GM19395 (cell line): ENCODE measurements at regions not wholly inside any gene's neighbourhood (a gene's known extent, or its start where the extent isn't known, plus 50 kb on each side); places are given as distances from the start of the nearest gene placed in this dataset.
"Not testable (repeated sequence)": the region's sequence is repeated elsewhere in the genome, so short reads cannot be mapped to it uniquely, and the experiment has no call there.

Experiments used
- ATAC-seq: cut with Tn5 transposase; IDR thresholded peaks from one replicate; pipeline ENCODE4 v1.9.1; 2021; ENCODE audit warnings: mild to moderate bottlenecking, moderate library complexity; ENCODE audit not compliant: unreplicated experiment

DNA sequence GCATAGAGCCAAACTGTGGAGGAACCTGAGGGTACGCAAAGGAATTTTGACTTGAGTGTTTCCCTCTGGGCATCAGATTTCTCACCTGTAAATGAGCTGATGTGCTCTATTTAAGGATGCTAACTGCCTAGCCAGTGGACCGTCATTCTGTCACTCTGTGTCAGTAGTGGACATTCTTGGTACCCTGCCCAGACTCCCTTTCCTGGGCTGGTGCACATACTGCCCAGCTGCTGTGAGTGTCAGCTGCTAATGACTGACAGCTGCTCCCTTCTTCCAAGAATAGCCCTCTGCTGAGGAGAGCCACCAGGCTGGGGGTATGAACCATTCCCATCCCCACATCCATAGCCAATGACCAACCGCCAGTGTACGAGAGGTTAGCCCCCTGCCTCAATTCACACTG, 193.1 kb upstream of the DAB1 start:
- ATAC-seq, result no peak

DNA sequence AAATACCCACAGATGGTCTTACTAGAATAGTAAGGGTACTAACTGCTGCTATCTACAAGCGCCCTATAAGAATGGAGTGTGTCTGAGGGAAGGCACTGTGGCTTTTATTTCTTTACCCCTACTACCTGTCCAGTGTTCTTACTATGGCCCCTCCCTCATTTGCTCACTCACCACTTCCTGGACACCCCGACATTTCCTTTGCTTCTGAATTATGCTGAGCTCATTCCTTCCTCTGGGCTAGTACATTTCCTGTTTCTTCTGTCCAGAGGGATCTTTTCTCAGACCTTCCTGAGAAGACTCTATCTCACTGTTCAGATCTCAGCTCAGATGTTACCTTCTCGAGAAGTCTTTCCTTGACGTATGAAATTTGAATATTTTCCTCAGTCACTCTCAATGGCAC, 192.1 kb upstream of the DAB1 start:
- ATAC-seq, result no peak

DNA sequence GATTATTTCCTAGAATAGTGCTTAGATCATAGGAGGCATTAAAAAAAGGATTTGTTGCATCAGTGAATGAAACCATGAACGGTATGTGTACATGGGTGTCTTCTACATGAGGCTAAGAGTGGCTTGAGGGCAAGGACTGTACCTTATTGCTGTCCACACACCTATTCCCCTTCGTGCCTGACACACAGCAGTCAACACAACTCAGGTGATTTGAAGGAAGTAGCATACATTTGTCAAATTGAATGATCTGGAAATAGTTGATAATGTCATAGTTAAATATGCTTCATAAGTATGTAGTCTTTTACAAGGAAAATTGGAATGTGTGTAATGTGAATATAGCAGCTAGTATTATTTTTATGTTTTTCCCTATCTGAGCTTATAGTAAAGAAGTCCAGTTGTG, 189.0 kb upstream of the DAB1 start:
- ATAC-seq, result no peak

DNA sequence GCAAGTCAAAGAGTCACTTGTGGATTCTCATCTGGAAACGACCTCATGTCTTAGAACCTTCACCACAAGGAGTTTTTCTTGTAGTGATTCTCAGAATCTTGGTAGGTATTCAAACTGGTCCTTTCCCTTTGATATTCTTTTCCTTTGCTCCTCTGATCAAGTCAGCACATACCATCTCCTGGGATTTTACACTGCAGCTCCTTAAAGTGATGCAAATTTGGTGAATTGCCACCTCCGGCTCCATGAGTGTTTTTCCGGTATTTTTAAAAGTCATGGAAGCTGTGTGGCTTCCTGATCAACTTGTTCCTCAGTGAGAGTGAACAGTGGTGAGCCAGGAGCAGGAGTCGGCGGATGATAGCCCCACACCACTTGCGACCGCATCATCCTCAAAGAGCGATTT, 182.1 kb upstream of the DAB1 start:
- ATAC-seq, result no peak

DNA sequence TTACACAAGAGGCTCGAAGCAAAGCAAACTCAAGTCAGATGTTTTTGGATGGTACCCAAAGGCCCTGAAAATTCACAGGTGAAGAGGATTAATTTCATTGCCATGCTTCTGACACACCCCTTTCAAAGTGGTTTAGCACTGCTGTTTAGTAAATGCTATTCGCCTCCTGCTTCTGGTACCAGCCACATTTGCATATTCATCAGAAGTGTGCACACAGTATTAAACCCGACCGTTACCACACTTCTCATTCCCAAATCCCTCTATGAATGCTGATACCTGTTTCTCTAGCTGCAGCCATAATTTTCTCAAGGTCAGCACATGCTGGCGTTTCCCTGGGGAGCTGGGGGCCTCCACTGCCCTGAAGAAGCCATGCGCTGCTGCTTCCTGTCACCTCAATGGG, 179.8 kb upstream of the DAB1 start:
- ATAC-seq, result no peak

DNA sequence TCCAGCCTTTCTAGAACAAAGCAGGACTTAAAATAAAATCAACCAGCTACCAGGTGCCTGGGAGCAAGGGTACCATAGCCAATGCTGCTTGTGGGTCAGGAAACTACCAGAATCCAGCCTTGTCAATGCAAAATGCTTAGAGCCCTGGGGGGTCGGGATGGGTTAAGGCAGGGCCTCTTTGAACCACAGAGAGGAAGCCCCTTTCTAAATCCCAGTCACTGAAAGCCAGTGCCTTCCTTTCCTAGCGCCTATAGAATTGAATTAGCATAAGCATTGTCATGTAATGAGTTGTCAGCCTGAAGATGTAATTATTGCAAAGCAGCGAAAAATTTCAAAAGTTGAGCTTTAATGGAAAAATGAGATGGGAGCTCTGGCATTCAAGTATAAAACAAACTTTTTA, 176.6 kb upstream of the DAB1 start:
- no peak for ATAC-seq

DNA sequence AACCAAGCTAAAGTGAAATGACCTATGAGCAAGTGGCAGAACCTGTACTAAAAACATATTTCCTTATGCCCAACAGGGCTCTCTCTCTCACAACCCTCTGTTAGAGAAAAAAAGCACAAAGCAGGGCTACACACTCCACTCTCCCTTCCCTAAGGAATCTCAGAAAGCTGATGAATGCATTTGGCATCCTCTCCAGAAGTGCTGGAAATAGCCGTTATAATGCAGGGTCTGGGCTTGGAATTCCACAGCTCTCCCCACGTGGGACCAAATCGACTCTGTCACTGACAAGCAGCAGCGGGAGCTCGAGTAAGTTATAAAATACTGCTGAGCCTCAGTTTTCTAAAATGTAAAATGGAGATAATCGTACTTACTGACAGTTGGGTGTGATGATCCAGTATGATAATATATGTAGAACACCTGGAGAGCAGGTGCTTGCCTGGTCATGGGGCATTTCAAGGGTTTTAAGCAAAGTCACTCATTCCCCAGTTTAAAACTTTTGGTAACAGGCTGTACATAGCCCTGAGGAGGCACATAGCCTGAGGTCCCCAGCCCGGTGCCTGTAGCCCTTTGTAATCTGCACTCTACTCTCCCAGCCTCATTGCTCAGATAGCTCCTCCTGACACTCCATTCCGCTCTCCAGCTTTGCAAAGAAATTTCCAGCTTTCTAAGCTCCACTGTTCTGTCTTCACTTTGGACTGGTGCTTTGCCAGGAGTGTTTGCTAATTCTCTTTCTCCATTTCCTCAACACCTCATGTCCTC, 175.6 kb upstream of the DAB1 start:
- ATAC-seq, result no peak

DNA sequence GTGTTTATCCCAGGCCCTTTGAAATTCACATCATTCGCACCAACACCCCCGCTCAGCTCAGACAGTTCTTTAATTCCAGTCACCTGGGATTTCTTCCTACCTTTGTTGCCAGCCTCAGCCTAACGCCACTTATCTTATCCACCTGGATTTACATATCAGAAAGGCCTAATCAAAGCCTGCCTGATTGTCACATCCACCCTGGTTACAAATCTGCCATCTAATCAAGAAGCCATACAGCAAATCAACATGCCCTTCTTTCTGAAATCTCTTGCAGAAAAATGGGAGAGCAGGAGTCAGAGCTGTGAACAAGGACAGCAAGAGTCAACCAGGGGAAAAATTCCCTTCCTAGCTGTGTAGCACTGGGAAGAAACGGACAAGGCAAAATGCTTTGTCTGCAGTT, 173.2 kb upstream of the DAB1 start:
- no peak for ATAC-seq

DNA sequence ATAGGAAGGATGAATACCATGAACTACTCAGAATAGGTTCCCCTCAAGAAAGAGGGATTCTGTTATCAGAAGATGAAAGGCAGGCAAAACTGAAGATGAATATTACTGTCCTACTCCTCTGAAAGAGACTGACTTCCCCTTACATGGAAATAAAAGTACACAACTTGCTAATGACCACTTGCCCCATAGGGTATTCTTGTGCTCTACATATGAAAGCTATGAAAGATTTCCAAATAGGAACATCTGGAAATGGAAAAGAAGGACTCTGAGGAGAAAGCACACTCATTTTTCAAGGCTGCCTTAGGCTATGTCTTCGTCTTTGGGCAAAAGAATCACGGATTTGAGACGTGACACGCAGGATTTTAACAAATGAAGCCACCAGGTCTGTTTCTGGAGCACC, 170.1 kb upstream of the DAB1 start:
- no peak for ATAC-seq

DNA sequence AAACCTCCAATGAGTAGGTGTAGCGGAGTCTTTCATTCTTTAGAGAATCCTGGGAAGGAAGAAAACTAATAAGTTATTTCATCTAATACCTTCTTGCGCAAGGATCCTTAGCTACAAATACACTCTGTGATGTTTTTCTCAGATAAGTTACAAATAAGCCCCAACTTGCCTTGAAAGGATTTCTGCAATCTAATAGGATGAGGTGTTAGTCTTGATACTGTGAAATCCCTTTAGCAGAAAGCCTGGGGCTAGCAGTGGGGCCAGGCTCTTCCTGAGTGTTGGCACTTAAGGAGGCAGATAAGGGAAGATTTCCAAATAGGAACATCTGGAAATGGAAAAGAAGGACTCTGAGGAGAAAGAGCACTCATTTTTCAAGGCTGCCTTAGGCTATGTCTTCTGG, 168.0 kb upstream of the DAB1 start:
- ATAC-seq, result no peak

DNA sequence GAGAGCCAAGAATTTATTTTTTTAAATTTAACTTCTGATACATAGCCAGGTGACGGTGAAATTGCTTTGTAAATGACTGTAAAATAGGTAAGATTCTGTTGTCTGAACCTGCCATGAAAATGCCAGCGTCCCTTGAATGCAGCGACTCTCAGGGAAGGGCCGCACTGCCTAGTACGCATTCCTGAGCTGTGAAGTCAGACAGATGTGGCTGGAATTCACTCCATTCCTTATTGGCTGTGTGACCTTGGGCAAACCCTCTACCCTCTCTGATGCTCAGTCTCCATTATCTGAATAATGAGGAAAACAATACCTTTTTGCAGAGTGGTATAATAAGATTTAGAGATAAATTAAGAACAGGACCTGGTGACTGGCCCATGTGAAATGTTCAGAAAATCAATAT, 167.1 kb upstream of the DAB1 start:
- no peak for ATAC-seq

DNA sequence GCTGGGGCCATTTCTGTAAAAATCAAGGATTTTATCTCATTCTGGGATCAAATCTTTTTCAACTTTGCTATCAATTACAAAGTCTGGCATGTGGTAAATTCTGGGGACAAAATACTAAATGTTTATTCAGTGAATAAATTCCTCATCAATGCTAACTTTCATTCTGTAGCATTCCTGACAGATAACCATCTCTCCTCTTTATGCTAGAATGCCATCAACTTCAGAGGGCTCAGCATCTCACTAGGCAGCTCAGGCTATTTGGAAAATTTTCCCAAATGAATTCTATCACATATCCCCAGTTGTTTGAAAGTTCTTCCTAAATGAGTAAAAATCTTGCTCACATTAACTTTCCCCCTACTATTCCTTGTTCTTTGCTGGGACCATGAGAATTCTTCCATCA, 163.0 kb upstream of the DAB1 start:
- ATAC-seq, result no peak

DNA sequence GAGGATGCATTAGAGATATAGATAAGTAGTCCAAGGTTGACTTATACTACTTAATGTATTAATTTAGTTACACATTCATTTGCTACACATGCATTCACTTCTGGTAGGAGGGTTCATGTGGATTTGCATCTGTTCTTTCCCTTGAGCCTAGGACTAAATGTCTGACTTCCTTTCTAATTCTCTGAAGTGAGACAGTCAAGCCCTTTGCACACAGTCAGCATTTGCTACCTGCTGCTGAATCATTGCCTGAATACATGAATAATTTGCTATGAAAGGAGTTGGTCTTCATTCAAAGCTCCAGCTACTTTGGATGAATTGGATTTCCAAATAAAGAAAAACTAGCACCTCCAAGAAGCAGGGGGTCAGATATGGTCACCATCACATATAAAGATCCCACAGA, 154.8 kb upstream of the DAB1 start:
- no peak for ATAC-seq

DNA sequence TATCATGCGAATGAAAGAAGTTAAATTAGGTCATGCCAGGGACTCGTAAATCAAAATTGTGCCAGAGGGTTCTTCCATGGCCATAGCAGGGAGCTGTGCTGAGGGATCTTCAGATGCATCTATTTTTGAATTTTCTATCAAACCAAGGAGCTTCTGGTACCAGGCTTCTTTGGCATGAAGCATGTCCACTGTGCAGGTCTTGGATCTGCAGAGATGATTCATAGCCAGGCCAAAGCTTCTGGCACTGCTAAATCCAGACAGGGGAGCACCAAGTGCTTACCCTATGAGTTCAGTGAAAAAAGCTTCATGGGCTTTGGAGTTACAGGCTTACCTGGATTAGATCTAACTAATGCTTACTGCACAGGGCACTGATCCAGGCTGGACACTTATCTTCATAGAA, 154.2 kb upstream of the DAB1 start:
- ATAC-seq, result no peak

DNA sequence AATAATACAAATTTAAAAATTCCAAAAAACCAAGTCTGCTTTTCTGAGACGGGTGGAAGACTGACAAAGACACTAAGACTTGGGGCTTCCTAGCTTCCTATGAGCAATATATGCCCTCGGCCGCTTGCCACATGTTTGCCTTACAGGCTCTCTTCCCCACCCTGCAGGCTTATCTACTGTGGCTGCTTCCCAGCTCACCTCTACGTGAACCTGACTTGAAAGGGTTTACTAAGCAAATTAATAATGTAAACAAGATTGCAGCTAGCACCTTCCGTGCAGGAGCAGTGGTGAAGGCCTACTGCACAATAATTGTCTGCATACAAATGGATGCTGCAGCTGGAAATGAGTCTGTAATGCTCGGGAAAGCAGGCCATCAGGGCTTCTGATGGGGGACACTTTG, 152.9 kb upstream of the DAB1 start:
- ATAC-seq, result no peak

DNA sequence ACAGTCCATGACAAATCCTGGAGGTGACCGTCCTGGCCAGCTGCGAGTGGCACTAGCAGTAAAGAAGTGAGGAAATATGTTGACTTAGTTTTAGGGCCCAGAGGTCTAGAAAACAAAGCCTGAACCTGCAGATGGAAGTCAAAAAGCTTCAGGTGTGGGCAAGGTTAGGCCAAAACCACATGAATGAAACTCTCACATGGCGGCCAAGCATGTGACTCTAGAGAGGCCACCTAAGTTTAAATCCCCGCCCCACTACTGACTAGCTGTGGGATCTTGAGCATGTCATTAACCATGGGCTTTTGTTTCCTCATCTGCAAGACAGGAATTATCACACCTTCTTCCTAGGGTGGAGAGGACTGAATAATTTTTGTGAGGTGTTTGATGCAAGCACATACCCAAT, 148.2 kb upstream of the DAB1 start:
- ATAC-seq, result no peak

DNA sequence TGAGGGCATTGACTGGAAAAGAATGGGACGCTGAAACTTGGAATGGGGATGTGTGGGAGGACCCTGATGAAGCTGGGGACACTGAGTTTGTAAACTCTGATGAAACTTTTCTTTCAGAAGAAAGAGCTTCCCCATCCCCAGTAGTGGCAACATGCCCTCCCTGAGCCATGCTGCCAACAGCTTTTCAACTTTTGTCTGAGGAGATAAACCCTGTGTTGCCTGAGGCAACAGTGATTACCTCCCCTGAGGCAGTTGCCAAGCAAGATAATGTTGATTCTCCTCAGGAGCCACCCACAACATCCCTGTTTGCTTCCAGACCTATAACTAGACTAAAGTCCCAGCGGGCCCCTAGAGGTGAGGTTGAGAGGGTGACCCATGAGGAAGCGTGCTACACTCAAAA, 134.2 kb upstream of the DAB1 start:
- not testable (repeated sequence) for ATAC-seq

DNA sequence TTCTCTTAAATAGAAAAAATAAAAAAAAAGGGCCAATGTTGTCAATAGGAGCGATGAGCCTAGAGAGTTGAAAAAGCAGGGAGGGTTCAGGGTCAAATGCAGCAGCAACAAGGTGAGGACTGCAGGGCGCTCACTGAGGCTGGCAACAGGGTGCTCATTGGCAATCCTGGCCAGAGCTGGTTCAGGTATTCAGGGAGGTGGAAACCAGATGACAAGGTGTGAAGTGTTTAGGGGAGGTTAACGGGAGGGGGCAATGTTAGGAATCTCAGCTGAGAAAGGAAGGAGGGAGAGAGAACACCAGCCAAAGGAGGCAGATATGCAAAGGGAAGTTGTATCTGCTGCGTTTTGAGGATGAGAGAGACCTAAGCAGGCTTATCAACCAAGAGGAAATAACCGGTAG, 129.8 kb upstream of the DAB1 start:
- no peak for ATAC-seq

DNA sequence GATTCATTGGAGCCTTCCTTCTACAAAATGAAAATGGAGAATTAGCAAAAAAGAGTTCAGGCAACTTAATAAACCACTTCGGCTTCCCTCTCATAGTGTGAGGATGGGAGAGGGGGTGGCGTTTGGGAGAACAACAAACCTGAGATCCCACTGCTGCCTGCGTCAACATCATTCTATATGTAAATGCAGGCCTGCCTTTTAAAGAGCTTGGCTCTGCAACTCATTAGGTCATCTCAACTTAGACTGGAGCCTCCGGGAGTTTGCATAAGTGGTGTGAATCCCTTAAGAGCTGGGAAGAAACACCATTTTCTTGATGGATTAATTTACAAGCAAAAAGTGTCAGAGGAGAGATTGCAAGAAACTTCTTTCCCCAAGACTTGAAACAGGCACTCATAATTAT, 127.6 kb upstream of the DAB1 start:
- ATAC-seq, result no peak

DNA sequence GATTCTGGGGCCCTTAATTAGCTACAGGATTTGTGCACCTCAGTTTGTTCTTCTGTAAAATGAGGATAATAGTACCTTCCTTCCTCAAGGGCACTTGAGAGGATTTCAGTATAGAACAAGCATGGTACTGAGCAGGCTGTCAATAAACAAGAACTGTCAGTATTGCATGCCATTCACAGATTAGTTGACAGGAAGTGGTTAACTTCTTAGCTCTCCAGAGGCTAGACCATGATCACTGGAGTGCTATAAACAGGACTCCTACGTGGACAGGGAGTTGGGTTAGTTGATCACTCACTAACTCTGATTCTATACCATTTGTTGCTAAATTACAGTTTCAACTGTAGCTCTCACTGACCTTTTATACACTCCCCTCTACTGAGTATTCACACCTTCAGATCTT, 126.2 kb upstream of the DAB1 start:
- no peak for ATAC-seq

DNA sequence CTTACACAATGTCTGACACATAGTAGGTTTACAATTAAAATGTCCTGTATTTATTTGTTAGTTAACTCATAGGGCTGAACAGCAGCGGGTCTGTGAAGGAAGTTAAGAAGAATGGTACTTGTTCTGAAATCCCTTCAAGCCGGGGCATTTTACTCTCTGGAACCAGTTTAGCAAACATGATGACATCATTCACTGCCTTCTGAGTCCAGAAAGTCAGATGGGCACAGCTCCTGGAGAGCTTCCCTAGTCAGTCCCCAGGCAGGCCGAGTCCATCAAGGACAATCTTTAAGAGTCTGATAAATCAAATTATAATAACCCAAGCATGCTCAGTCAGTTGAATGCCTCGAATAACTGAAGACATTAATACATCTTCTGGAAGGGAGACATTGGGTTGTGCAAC, 125.4 kb upstream of the DAB1 start:
- ATAC-seq, result no peak

DNA sequence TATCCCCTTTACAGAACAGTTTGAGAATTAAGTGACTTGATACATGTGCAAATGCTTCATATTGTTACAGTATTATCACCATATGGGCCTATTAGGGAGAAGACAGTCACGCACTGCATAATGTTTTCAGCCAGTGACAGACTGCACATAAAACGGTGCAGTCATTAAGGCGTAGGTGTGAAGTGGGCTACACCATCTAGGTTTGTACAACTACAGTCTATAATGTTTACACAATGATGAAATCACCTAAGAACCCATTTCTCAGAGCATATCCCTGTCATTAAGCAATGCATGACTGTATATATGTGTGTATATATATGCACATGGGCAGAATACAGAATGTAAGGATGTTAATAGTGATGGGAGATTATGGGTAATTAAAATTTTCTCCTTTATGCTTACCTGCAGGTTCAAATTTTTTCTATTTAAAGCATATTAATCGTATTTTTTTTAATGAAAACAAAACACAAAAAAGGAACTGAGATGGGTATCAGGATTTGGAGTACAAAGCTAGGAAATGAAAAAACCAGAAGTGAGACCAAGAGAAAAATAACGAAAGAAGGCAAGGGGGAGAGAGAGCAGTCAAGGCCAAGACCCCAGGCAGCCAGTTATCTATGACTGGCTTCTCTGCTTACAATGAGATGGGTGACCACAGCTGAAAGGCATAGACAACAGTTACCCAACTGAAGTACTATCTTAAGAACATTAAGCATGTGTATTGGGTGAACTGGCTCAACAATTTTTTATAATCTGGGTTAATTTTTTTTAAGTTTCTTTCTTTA, 122.9 kb upstream of the DAB1 start:
- ATAC-seq, result peak; percentile 65

DNA sequence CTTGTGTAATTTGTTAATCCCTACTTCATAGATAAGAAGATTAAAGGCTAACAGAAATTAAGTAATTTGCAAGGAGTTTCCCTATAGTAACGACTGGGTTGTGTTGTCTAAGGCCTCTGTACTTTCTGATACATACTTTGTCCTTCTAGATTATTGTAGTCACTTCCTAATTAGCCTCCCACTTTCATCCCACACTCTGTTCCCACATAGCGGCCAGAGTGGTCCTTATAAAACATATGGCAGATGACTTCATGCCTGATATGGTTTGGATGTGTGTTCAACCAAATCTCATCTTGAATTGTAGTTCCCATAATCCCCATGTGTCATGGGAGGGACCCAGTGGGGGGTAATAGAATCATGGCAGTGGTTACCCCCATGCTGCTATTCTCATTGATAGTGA, 120.5 kb upstream of the DAB1 start:
- ATAC-seq, result no peak
